GM21423 (cell line): ENCODE measurements at regions not wholly inside any gene's neighbourhood (a gene's known extent, or its start where the extent isn't known, plus 50 kb on each side); places are given as distances from the start of the nearest gene placed in this dataset.
"Not testable (repeated sequence)": the region's sequence is repeated elsewhere in the genome, so short reads cannot be mapped to it uniquely, and the experiment has no call there.

Experiments used
- ATAC-seq: cut with Tn5 transposase; IDR thresholded peaks from one replicate; pipeline ENCODE4 v1.9.1; 2021; ENCODE audit warnings: mild to moderate bottlenecking, moderate library complexity; ENCODE audit not compliant: unreplicated experiment

- no peak for ATAC-seq
Observed at GRCh38 chr1:199804526-199804925, 223.0 kb upstream of the NR5A2 start.

GRCh38 chr1:199808110-199808870 is 219.2 kb upstream of the NR5A2 start:
- no peak for ATAC-seq

- no peak for ATAC-seq
Observed at GRCh38 chr1:199809311-199809710, 218.2 kb upstream of the NR5A2 start.

- ATAC-seq = no peak
Observed at GRCh38 chr1:199811163-199811562, 216.3 kb upstream of the NR5A2 start.

GRCh38 chr1:199813198-199813597 is 214.3 kb upstream of the NR5A2 start:
- ATAC-seq = no peak

GRCh38 chr1:199815947-199816346 is 211.6 kb upstream of the NR5A2 start:
- ATAC-seq = no peak

- no peak for ATAC-seq
Observed at GRCh38 chr1:199817266-199817665, 210.2 kb upstream of the NR5A2 start.

- no peak for ATAC-seq
Observed at GRCh38 chr1:199821029-199821779, 206.3 kb upstream of the NR5A2 start.

GRCh38 chr1:199832451-199832850 is 195.1 kb upstream of the NR5A2 start:
- ATAC-seq = no peak

GRCh38 chr1:199834711-199835110 is 192.8 kb upstream of the NR5A2 start:
- ATAC-seq = no peak

- ATAC-seq = no peak
Observed at GRCh38 chr1:199836430-199836829, 191.1 kb upstream of the NR5A2 start.

- no peak for ATAC-seq
Observed at GRCh38 chr1:199837321-199837720, 190.2 kb upstream of the NR5A2 start.

GRCh38 chr1:199839608-199840007 is 187.9 kb upstream of the NR5A2 start:
- ATAC-seq = not testable (repeated sequence)

GRCh38 chr1:199843096-199843495 is 184.4 kb upstream of the NR5A2 start:
- ATAC-seq = not testable (repeated sequence)

- no peak for ATAC-seq
Observed at GRCh38 chr1:199843861-199844260, 183.6 kb upstream of the NR5A2 start.

- ATAC-seq = no peak
Observed at GRCh38 chr1:199847021-199847420, 180.5 kb upstream of the NR5A2 start.

- ATAC-seq = no peak
Observed at GRCh38 chr1:199851439-199852140, 175.9 kb upstream of the NR5A2 start.

GRCh38 chr1:199854686-199855321 is 172.7 kb upstream of the NR5A2 start:
- no peak for ATAC-seq

GRCh38 chr1:199855580-199855979 is 171.9 kb upstream of the NR5A2 start:
- no peak for ATAC-seq

- ATAC-seq = no peak
Observed at GRCh38 chr1:199856216-199856780, 171.2 kb upstream of the NR5A2 start.

- ATAC-seq = no peak
Observed at GRCh38 chr1:199857108-199857507, 170.4 kb upstream of the NR5A2 start.
